GM23248 (cell line): ENCODE measurements at regions not wholly inside any gene's neighbourhood (a gene's known extent, or its start where the extent isn't known, plus 50 kb on each side); places are given as distances from the start of the nearest gene placed in this dataset.

Experiments used
- EZH2 ChIP-seq: fragments of 200-600 bp; sonication (generic); IDR thresholded peaks from 2 replicates; pipeline ENCODE4 v1.6.1; 2018; ENCODE audit warnings: antibody characterized with exemption, mild to moderate bottlenecking; ENCODE audit not compliant: insufficient read depth, poor library complexity, severe bottlenecking
- EZH2phosphoT487 ChIP-seq: fragments of 200-600 bp; sonication (generic); IDR thresholded peaks from 2 replicates; pipeline ENCODE4 v1.6.1; 2018; ENCODE audit warnings: antibody characterized with exemption, moderate library complexity, mild to moderate bottlenecking, low read depth; ENCODE audit not compliant: insufficient read depth

- no peak for TF ChIP-seq EZH2
- no peak for TF ChIP-seq EZH2phosphoT487
Observed at GRCh38 chr2:128799730-128800129, 481.1 kb upstream of the HS6ST1 start.
